ENCODE measurements at regions not wholly inside any gene's neighbourhood (a gene's known extent, or its start where the extent isn't known, plus 50 kb on each side); places are given as distances from the start of the nearest gene placed in this dataset.

DNA sequence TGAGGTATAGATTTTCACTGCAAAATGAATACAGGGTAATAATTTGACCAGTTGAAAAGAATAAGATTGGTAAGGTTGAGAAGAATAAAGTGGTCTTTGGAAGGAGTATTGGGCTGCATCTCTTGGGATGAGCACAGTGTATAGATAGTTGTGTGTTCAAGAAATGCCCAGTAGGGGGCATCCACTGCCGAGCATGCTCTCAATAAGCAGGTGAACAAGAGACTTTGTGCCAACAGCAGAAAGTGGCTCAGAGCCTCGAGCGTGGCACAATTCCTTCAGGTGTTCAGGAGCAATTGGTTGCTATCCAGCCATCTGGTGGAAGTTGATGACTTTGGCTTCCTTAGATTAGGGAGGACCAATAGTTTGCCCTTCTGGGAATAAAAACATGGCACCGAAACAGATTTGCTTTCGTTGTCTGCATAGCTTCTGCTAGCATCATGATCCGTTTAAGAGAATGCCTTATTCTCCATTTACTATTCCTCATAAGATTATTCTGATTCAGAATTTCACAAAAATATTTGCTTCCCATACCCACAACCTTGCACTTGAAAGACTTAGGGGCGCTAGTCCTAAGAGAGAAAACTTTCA lies 258.1 kb upstream of the NEIL3 start:
- Mint-ChIP-seq H3K27ac (no peak overlapping the region), H3K4me3 (no peak overlapping the region)

DNA sequence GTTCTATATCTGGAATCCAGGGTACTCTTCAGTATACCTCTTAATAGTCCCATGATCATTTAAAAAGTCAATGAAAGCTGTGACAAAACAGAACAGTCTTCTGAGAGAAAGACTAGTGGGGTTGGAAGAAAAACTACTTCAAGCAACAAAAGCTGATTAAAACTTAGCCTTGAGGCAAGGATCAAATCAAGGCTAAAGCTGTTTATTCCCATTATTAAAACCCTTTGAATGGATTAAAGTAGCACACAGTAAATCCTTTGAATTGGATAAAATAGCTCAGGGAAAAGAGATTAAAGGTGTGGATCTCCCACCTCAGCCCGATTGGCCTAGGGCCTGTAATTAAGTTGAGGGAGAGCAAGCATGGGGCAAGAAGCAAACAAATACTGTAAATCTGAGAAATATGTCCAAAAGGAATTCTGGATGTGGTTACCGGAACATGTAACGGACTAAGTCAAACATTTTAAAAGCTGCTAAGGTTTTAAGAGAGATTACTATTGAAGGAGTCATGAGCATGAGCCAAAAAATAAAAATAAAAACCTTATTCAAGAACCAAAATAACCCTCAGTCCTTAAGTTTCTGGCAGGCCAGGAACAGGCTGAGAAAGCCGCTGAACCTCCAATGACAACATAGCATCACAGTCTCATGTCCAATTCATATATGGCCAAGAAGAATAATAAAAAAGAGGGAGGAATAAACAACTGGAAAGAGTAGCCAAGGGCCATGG lies 257.3 kb upstream of the NEIL3 start:
- Mint-ChIP-seq H3K27ac (no peak overlapping the region), H3K27me3 (peaks cover 41% of the 10 kb centered on the region), H3K4me1 (peaks cover 3% of the 10 kb centered on the region), H3K4me3 (no peak overlapping the region), H3K36me3 (ENCODE audit: low read depth) (no peaks in the 10 kb centered on the region)
- no peaks in the 10 kb centered on the region for H3K9me3 ChIP-seq (ENCODE audit: control insufficient read depth, low read length, poor library complexity, severe bottlenecking)
- no peak for DNase-seq
- ATAC-seq = no peak

More for the DNA sequence above, 258.1 kb upstream of the NEIL3 start:
- H3K9me3 ChIP-seq (ENCODE audit: control insufficient read depth, low read length, poor library complexity, severe bottlenecking) = no peaks in the 10 kb centered on the region
- Mint-ChIP-seq H3K27me3 (peaks cover 48% of the 10 kb centered on the region), H3K4me1 (peaks cover 3% of the 10 kb centered on the region), H3K36me3 (ENCODE audit: low read depth) (no peaks in the 10 kb centered on the region)
- DNase-seq = no peak
- peak; percentile 50 for ATAC-seq

DNA sequence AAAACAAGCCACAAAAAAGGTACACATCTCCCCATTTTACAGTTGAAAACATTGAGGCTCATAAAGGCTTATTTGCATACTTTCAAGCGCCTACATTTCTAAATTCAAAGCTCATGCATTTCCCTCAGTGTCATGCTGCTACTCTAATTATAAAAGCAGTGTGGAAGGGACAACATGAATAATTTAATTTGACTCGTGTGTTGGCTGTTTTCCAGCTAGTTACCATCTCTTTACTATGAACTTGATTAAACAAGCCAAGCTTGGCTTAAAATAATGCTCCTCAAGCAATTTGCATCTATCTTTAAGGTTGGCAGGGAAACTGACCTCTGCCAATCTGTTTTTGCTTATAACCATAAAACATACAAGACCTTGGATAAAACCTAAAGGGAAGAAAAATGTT lies 252.5 kb upstream of the NEIL3 start:
- no peak for DNase-seq
- Mint-ChIP-seq H3K27me3 (peaks cover 19% of the 10 kb centered on the region), H3K4me3 (no peak overlapping the region), H3K4me1 (no peaks in the 10 kb centered on the region), H3K36me3 (ENCODE audit: low read depth) (no peaks in the 10 kb centered on the region), H3K27ac (no peak overlapping the region)
- no peak for ATAC-seq
- H3K9me3 ChIP-seq (ENCODE audit: control insufficient read depth, low read length, poor library complexity, severe bottlenecking) = no peaks in the 10 kb centered on the region

DNA sequence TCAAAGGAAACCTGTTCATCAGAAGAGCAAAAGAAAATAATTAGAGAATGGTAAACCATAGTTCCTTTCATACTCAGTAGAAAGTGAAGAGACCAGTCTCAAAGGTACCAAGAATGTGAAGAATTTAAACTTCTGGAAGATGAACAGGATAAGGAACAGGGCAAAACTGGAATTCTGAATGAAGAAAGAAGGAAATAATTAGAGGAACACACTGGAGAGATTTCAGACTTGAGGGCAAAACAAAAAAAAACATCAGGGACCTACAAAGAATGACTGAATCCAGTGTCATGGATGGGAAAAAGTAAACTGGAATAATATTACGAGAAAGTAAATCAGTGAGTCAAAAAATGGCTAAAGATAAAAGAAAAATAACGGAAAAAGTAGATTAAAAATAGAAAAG lies 245.6 kb upstream of the NEIL3 start:
- Mint-ChIP-seq H3K4me3 (no peak overlapping the region), H3K27ac (no peak overlapping the region), H3K4me1 (no peaks in the 10 kb centered on the region), H3K27me3 (peaks cover 5% of the 10 kb centered on the region), H3K36me3 (ENCODE audit: low read depth) (no peaks in the 10 kb centered on the region)
- no peak for DNase-seq
- H3K9me3 ChIP-seq (ENCODE audit: control insufficient read depth, low read length, poor library complexity, severe bottlenecking) = no peaks in the 10 kb centered on the region
- ATAC-seq = no peak

DNA sequence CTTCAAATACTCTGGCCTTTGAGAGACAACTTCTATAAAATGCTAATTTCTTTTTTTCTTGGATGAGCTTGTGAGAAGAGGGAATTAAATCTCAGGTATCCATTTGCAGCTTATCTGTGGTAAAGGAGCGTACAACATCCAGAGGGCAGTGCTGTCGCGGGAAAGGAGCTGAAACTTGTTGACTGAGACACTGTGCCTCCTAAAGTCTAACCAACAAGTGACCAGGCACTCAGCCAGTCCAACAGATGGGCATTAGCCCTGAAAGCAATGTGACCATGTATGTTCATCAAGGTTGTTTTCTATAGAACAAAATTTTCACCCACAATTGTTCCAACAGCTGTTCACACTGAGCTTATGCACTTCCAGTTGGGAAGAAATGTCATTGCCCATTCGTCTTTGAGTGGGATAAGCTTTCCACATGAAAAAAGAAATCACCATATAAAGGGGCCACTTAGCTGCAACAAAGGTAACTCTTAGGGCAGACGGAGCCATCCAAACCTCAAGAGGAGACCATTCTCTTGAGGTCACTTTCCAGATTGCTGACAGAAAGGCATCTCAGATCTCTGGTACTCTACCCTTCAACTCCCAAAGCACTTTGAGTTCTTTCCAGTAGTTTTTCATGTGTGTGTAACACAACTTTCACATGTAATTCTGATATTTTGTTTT lies 244.8 kb upstream of the NEIL3 start:
- no peak overlapping the region for H3K27ac Mint-ChIP-seq
- no peak for ATAC-seq

GRCh38 chr4:177066746-177067145 lies 242.9 kb upstream of the NEIL3 start:
- ATAC-seq = no peak

More for the DNA sequence above, 244.8 kb upstream of the NEIL3 start:
- H3K36me3 Mint-ChIP-seq (ENCODE audit: low read depth) = no peaks in the 10 kb centered on the region
- no peaks in the 10 kb centered on the region for H3K4me1 Mint-ChIP-seq
- no peak for DNase-seq
- H3K27me3 Mint-ChIP-seq = no peaks in the 10 kb centered on the region
- no peaks in the 10 kb centered on the region for H3K9me3 ChIP-seq (ENCODE audit: control insufficient read depth, low read length, poor library complexity, severe bottlenecking)
- no peak overlapping the region for H3K4me3 Mint-ChIP-seq

DNA sequence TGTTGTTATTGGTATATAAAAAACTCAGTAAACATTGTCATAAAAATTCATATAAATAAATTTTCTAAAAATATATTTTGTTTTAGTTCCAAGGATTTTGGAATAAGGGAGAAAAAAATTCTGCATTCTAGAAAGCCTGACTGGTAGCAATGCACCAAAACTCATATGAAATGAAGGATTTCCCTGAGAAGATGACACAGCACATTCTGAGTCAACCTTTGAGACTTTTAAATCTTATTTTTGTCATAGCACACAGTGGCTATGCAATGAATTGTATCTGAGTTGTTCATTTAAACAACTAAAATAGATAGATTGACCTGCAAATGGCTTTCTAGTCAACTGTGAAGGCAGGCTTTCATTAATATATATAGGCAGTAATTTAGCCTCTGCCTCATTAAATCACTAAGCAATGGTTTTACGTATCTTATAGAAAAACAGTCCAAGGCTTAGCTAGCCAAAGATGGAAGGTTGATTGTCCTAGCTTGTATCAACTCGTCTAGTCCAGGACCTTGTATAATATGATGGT lies 239.1 kb upstream of the NEIL3 start:
- no peaks in the 10 kb centered on the region for H3K36me3 Mint-ChIP-seq (ENCODE audit: low read depth)
- H3K4me1 Mint-ChIP-seq = no peaks in the 10 kb centered on the region
- peaks cover 9% of the 10 kb centered on the region for H3K27me3 Mint-ChIP-seq
- H3K27ac Mint-ChIP-seq = no peak overlapping the region
- no peak for ATAC-seq
- no peak for DNase-seq
- no peaks in the 10 kb centered on the region for H3K9me3 ChIP-seq (ENCODE audit: control insufficient read depth, low read length, poor library complexity, severe bottlenecking)
- no peak overlapping the region for H3K4me3 Mint-ChIP-seq

More at GRCh38 chr4:177066746-177067145, 242.9 kb upstream of the NEIL3 start:
- no peaks in the 10 kb centered on the region for H3K4me1 Mint-ChIP-seq
- H3K9me3 ChIP-seq (ENCODE audit: control insufficient read depth, low read length, poor library complexity, severe bottlenecking) = no peaks in the 10 kb centered on the region
- no peaks in the 10 kb centered on the region for H3K27me3 Mint-ChIP-seq
- H3K4me3 Mint-ChIP-seq = no peak overlapping the region
- H3K27ac Mint-ChIP-seq = no peak overlapping the region
- no peaks in the 10 kb centered on the region for H3K36me3 Mint-ChIP-seq (ENCODE audit: low read depth)
- no peak for DNase-seq

DNA sequence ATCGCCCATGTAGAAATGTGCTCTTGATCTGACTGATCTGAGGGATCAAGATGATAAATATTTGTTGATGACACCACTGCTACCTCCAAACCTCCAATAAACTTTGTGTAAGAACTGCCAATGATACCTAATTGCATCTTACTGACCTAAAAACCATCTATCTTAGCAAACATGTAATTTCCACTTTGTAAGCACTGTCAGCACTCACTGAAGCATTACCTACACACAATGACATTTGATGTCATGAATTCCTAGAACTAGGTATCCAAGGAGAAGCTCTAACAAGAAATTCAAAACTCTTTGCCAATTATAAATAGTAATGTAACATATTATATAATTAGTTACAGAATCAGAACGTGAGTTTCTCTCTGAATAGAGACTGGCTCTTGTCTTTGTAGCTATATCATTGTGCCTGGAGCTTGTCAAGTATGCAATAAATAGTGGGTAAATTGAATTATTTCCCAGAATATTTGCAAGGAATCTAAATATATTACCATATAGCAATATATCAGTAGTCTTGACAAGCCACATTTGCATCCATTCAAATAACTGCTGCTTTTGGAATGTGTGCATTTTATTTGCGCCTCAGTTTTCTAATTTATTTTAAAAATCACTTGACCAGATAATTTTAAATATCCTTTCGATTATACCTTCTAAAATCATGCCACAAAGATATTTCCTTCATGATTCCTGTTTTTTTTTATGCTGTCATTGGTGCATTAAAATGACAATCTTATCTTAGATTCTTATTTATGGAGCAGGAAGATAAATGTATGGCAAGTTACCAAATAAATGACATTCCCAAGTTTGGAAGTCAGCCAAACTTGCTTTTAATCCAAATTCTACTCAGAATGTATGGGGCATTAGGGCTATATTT lies 232.3 kb upstream of the NEIL3 start:
- Mint-ChIP-seq H3K27ac (no peak overlapping the region), H3K4me1 (no peaks in the 10 kb centered on the region), H3K4me3 (no peak overlapping the region), H3K27me3 (peaks cover 9% of the 10 kb centered on the region), H3K36me3 (ENCODE audit: low read depth) (no peaks in the 10 kb centered on the region)
- ATAC-seq (no peak), DNase-seq (no peak)
- no peaks in the 10 kb centered on the region for H3K9me3 ChIP-seq (ENCODE audit: control insufficient read depth, low read length, poor library complexity, severe bottlenecking)

DNA sequence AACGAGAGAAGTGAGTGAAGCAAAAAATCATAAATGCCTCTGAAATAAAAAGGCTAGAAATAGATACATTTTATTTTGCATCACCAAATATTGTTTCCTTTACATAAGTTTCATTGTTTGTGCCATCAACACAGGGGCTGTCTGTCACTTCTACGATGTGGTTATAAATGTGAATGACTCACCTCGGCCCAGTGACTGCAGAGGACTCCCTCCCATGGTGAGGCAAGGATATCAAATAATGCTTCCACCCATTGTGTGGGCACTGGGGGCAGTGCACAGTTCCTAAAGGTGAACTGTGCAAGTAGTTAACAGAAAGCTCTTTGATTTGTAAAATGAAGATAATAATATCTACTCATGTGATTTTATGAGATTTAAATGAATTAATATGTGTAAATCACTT lies 230.3 kb upstream of the NEIL3 start:
- Mint-ChIP-seq H3K4me3 (no peak overlapping the region), H3K4me1 (no peaks in the 10 kb centered on the region), H3K27ac (no peak overlapping the region), H3K36me3 (ENCODE audit: low read depth) (no peaks in the 10 kb centered on the region), H3K27me3 (peaks cover 9% of the 10 kb centered on the region)
- no peak for ATAC-seq
- no peak for DNase-seq
- no peaks in the 10 kb centered on the region for H3K9me3 ChIP-seq (ENCODE audit: control insufficient read depth, low read length, poor library complexity, severe bottlenecking)

DNA sequence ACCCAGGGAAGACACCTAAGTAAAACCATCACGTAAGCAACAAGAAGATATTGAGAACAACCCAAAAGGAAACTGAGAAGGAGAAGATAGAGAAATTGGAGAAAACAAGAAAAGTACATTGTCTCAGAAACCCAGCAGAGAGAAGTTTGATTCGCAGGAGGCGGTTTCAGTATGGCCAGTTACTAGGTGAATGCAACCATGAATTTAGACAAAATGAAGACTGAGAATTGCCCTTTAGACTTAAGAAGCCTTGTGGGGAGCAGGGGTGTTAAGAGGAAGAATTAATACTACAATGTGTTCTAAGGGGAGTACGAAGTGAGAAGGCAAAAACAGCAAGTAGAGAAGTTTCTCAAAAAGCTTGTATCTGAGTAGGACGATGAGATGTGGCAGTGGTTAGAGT lies 229.3 kb upstream of the NEIL3 start:
- no peaks in the 10 kb centered on the region for H3K4me1 Mint-ChIP-seq
- no peaks in the 10 kb centered on the region for H3K36me3 Mint-ChIP-seq (ENCODE audit: low read depth)
- ATAC-seq (no peak), DNase-seq (no peak)
- no peaks in the 10 kb centered on the region for H3K9me3 ChIP-seq (ENCODE audit: control insufficient read depth, low read length, poor library complexity, severe bottlenecking)
- no peak overlapping the region for H3K27ac Mint-ChIP-seq
- no peak overlapping the region for H3K4me3 Mint-ChIP-seq
- peaks cover 2% of the 10 kb centered on the region for H3K27me3 Mint-ChIP-seq

- H3K9me3 ChIP-seq (ENCODE audit: control insufficient read depth, low read length, poor library complexity, severe bottlenecking) = no peaks in the 10 kb centered on the region
- Mint-ChIP-seq H3K27me3 (peaks cover 5% of the 10 kb centered on the region), H3K4me3 (no peak overlapping the region), H3K4me1 (no peaks in the 10 kb centered on the region), H3K27ac (no peak overlapping the region), H3K36me3 (ENCODE audit: low read depth) (no peaks in the 10 kb centered on the region)
- no peak for DNase-seq
- ATAC-seq = no peak
Measured at GRCh38 chr4:177087060-177087459, 222.6 kb upstream of the NEIL3 start.

- H3K4me3 Mint-ChIP-seq = no peak overlapping the region
- no peak overlapping the region for H3K27ac Mint-ChIP-seq
- no peaks in the 10 kb centered on the region for H3K36me3 Mint-ChIP-seq (ENCODE audit: low read depth)
- no peaks in the 10 kb centered on the region for H3K9me3 ChIP-seq (ENCODE audit: control insufficient read depth, low read length, poor library complexity, severe bottlenecking)
- H3K4me1 Mint-ChIP-seq = no peaks in the 10 kb centered on the region
- peaks cover 5% of the 10 kb centered on the region for H3K27me3 Mint-ChIP-seq
- ATAC-seq = no peak
- DNase-seq = no peak
Measured at GRCh38 chr4:177087499-177087898, 222.2 kb upstream of the NEIL3 start.

- H3K27me3 Mint-ChIP-seq = peaks cover 5% of the 10 kb centered on the region
- no peak for DNase-seq
- no peaks in the 10 kb centered on the region for H3K36me3 Mint-ChIP-seq (ENCODE audit: low read depth)
- H3K27ac Mint-ChIP-seq = no peak overlapping the region
- no peak for ATAC-seq
- H3K9me3 ChIP-seq (ENCODE audit: control insufficient read depth, low read length, poor library complexity, severe bottlenecking) = no peaks in the 10 kb centered on the region
- H3K4me1 Mint-ChIP-seq = no peaks in the 10 kb centered on the region
- no peak overlapping the region for H3K4me3 Mint-ChIP-seq
Measured at GRCh38 chr4:177091515-177091914, 218.2 kb upstream of the NEIL3 start.
